Activated CD8-positive, alpha-beta memory T cell treated with anti-CD3 and anti-CD28 coated beads, Interleukin-2, amount 50 U/mL, for 1 hour (primary cell): ENCODE measurements at regions not wholly inside any gene's neighbourhood (a gene's known extent, or its start where the extent isn't known, plus 50 kb on each side); places are given as distances from the start of the nearest gene placed in this dataset.

ENCODE experiments used
- DNase-seq: peaks from one replicate; pipeline ENCODE4 v3.0.0-alpha.2; 2020; ENCODE audit errors: extremely low read depth

DNA sequence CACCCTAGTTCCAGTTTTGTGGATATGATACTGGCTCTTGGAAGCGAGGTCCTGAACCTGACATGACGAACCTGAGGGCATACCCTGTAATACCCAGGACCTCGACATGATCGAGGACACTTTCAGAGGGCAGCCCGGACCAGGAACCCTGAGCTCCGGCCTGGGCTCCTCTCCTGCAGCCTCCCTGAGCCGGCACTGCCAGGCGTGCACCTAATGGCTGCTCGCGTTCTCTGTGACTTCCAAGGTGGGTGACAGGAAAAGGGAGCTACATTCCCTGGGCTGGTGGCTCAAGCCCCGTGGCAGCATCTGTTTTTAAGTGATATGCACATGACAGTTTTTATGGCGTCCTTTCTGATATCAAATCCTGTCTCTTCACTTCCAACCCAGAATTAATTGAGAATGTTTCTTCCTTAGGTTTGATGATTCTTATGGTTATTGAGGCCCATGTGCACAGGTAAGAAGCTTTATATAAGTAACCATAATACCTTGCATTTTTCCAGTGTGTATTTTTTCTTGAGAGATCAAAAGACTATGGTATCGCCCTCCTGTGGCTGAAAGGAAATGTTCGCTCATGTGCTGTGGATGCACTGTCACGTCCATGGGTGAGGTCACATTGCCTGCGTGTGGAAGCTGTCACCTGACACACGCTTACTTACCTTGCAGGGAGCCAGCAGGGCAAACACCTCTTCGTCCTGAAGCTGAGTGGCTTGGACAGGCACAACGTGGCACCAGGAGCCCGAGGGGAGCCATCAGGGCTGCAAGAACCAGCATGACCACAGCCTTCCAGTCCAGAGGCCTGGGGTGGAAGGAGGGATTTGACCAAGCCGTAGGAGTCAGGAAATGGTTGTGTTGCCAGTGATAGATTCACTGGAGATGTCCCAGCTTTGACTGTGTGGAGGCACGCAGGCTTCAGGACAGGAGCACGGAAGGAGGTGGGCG lies 367.4 kb upstream of the MYT1L start:
- no peak for DNase-seq

DNA sequence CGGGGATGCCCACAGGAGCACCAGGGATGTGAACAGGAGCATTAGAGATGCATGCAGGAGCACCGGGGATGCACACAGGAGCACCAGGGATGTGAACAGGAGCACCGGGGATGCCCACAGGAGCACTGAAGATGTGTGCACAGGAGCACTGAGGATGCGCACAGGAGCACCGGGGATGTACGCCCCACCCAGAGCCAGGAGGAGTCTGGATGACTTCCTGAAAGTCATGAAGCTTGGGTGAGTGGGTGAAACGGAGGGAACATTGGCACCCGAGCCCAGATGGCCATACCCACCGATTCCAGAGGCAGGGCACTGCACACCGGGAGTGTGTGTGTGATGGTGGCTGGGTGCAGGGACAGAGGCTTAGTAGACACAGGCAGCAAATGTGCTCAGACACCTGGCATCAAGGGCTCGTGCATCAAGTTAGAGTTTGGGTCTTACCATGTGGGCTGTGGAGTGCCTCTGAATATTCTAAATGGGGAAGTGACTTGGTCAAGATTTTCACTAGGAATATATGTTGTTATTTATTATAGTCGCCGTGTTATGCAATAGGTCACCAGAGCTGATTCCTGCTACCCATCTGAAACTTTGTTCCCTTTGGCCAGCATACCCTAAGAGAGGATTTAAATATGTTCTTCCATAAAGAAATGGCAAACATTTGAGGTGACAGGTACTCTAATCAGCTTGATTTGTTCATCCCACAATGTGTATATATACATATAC lies 365.8 kb upstream of the MYT1L start:
- DNase-seq: no peak

DNA sequence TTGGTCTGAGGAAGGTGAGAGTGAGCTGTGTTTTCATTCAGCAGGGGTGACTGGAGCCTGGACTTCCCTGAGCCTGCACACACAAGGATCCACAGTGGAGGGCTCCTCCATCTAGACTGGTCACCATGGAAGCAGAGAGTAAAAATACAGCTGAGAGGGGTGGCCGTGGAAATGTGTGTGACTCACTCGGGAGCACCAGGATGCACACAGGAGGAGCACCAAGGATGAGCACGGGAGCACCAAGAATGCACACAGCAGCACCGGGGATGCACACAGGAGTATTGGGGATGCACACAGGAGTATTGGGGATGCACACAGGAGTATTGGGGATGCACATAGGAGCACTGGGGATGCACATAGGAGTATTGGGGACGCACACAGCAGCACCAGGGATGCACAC lies 365.2 kb upstream of the MYT1L start:
- DNase-seq: no peak

DNA sequence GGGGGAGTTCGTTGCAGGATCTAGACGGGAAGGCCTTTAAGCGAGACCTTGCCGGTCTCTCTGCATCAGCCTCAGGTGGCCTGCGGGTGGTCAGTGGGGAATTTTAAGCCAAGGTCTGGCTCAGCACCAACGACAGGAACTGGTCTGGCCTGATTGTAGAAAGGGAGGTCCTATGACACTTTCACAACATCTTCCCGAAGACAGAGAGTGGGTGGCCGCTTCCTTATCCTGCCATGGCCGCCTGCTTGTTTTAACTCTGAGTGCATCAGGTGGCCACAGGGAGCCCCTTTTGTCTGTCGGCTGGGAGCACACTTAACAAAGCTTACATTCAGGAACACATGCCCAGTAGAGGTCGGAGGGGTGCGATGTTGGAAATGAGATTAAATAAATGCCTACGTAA lies 363.7 kb upstream of the MYT1L start:
- DNase-seq: no peak

DNA sequence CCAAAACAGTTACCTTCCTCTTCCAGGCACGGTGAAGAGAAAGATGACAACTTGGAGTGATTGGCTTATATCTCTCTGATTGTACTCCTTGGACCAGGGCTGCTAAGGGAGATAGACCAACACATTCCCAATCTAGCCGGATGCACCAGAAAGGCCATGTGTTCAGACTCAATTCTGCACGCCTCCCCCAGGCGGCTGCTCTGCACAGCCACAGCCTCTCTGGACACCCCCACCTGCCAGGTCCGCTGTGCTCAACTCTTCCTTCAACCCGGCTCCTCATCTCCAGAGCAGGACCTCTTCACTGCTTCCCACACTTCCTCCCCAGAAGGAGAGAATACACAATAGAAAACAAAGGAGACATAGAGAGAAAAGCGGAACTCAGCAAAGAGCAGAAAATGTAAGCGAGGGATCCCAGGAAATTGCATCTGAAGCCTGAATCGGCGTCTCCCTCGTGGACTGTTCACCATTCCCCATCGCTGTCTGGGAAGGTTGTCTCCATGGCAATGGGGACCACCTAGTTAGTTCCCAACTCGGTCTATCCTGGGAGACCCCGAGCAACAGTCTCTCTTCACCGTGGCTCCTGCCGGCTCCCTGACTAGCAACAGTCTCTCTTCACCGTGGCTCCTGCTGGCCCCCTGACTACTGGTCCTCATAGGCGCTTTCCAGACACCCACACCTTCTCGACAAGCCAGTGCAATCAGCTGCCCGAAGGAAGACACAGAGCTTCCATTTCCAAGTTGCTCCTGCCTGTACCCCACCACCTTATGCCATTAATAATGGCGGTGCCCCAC lies 361.7 kb upstream of the MYT1L start:
- DNase-seq: no peak

DNA sequence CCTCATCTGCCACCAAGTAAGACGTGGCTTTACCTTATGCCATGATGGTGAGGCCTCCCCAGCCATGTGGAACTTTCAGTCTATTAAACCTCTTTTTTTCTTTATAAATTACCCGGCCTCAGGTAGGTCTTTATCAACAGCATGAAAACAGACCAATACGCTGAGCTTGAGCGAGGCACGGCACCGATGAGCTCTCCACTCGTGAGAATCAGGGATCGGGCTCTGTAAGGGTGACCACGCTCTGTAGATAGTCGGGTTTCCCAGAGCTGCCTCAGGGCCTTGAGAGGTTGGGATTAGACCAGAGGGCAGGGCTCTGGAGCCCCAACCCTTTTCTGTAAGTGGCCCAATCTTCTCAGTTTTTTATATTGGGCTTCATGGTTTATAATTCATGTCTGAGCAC lies 360.3 kb upstream of the MYT1L start:
- no peak for DNase-seq

DNA sequence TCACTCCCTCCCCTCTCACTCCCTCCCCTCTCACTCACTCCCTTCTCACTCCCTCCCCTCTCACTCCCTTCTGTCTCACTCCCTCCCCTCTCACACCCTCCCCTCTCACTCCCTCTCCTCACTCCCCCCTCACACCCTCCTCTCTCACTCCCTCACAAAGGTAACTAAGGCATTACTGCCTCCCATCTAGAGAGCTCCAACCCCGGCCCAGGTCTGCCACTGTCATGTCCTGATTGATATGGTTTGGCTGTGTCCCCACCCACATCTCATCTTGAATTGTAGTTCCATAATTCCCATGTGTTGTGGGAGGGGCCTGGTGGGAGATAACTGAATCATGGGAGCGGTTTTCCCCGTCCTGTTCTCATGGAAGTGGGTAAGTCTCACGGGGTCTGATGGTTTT lies 359.9 kb upstream of the MYT1L start:
- DNase-seq: no peak

DNA sequence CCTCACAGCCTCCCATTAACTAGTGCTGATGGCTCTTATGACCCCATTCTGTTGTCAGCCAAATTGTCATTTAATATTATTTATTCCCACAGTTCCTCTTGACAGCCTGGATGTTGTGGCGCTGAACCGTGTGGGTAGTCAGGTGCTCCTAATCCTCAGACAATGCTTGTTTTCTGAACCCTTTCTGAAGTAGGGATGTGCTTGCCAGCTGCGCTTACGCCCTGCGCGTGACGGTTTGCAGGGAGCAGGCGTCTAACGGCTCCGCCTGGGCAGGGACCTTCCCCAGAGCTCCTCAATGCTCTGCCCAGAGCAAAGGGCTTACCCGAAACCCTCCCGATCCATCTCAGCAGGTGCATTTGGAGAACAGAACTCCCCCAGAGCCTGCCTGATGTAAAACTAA lies 358.2 kb upstream of the MYT1L start:
- no peak for DNase-seq

DNA sequence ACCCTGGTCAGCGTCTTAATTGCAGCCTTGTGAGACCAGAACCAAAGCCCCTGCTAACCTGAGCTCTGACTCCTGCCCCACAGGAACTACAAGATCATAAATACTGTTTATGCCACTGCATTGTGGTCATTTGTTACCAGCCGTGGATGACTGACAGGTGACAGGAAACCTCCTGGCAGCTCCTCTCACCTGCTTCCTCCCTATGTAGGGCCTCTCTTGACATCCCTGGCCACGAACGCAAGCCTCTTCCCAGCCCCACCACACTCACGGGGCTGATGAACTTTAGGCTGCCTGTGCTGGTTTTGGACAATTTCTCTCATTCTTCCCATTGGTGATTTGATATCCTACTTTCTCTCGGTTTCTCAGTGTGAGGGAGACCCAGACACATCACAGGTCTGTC lies 357.2 kb upstream of the MYT1L start:
- DNase-seq: no peak

DNA sequence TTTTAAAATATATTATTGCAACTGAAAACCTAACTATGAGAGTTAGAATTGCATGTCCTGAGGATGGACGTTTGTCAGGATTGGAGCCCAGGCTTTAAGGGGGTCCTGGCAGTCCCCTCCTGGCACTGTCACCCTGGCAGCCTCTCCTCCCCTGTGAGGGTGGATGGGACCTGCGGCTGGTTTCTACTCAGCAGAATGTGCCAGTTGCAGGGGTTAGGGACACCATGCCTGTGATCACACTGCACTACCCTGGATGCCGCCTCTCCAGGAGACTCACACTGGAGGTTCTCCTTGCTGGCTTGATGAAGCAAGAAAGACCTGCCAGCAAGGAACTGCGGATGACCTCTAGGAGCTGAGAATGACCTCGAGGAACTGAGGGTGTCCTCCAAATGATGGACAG lies 356.7 kb upstream of the MYT1L start:
- no peak for DNase-seq

DNA sequence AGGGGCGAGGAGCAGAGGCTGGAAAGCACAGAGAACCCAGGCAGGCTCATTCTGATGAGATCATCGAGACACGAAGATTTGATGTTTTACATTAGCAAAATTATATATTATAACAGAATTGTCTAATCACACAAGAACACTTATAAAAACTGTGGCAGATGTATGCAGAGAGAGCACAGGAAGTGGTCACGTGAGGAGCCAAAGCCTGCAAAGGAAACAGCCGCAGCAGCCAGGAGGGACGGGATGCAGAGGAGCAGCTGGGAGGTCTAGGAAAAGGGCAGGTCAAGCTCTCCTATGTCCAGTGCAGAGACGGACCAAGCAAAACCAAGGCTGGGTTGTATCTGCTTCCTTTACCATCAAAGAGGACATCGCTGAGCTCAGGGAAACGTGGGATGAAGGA lies 355.1 kb upstream of the MYT1L start:
- DNase-seq: no peak

DNA sequence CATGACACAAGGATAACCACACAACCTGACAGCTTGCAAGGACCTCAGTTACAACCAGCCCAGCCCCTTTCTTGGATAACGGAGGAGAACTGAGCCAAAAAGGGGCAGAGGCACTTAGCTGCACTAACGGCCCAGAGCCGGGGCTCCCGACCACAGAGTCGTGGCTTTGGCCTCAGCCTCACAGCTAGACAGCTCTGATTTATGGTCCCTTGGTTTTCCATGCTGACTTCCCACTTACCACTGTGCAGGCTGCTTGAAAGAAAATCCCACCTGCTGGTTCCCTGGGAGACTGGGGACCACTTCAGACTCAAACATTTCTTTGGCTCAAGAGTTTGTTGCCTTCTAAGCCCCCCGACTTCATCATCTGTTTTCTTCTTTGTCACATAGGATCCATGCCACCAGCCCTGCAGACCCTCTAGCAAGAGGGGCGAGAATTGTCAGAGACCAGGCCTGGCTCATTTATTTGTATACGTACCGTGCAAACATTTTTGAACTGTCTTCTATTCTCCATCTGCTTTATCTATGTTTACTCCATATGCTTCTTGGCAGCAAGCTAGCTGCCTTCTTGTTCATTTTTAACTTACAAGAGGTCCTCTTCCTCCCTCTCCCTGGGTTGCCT lies 352.6 kb upstream of the MYT1L start:
- DNase-seq: no peak

DNA sequence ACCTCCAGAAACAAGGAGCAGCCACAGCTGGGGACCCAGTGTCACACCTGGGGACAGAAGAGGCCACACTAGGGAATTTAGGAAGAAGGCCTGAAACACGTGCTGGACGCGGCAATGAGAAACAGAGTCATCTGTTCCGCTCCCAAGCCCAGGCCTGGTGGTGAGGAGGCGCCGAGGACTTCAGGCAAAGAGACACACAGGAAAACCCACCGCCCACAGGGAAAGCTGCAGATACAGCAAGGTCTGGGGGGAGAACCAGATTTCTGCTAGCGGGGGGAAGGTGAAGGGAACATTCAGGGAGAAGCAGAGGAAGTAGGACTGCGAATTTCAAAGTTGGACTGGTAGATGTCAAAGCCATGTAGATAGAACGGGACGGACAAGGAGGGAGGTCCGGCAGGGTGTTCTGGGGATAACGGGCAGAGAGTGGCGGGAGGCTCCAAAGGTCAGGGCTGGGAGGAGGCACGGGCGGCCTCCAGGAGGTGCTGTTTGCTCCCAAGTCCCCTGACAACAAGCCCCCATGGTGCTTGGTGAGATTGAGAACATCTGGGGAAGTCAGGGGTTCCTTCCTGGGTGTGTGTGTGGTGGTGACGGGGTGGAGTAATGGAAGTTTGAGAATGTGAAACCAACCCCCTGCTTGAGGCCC lies 351.7 kb upstream of the MYT1L start:
- DNase-seq: no peak

DNA sequence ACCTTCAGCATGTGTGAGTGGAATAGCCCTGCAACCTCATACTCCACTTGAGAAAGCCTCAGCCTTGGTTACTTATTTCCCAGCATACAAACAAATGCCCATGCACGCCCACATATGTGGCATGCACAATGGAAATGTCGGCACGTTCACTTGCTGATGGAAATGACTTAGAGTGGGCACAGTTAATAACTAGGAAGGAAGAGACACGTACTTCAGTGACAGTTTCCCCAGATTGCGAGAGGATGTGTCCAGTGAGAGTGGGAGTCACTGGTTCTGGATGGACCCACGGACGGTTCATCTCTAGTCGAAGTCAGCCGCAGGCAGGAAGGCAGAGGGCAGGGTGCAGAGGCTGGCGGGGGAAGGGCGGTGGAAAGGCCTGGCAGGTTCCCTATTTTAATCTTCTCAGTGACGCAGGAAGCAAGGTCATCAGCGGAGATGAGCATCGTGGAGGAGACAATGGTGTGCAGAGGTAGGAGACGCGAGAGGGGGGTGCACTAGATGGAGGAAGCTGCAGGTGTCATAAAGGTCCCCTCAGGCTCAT lies 350.7 kb upstream of the MYT1L start:
- no peak for DNase-seq

DNA sequence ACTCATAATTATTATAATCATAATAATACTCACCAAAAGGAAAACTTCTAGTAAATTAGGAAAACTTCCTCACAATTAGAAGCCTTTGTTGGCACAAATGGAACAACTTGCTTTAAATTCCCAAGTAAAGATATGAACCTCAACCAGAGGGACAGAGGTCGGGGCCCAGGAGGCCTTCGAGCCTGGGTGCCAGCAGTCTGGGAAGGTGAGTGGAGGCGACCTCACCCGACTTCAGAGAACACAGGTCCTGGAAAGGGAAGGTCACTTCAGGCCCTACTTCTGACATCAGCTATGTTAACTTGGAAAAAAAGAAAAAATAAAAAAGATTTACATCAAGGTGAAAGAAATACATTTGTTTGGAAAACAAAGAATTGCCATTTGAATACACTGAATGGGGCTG lies 350.0 kb upstream of the MYT1L start:
- no peak for DNase-seq

DNA sequence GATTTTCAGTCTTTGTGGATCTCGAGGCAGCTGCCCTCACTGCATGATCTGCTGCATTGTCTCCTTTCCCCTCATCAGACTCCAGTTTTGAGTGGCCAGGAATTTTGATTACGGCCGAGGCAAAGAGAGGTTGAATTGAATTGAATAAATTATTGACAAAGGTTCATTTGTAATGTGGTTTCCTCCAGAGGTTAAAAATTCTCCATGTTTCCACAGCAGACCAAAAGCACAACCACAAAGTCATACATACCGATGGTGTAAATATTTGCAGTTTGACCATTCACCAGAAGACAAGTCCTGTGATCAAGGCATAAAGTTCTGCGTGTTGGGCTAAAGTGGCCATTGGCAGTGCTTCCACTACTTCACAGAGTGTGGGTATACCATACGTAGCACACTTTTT lies 343.8 kb upstream of the MYT1L start:
- DNase-seq: no peak

DNA sequence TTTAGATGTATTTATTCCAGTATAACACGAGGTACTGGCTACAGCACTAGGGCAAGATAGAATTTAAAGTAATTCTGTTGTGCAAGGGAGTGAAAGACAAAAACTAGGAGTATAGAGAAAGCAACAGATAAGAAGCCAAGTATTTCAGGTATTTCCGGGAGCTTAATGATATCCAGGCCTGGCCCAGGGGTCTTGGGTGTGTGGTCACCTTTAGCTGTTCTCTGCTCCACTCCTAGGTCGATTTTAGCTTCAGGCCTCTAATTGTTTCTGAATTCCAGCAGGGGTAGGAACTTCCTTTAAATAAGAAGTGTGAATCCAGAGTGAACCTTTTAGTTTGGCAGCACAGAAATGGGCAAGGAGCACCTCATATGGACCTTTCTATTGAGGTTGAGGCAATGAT lies 342.3 kb upstream of the MYT1L start:
- DNase-seq: no peak

DNA sequence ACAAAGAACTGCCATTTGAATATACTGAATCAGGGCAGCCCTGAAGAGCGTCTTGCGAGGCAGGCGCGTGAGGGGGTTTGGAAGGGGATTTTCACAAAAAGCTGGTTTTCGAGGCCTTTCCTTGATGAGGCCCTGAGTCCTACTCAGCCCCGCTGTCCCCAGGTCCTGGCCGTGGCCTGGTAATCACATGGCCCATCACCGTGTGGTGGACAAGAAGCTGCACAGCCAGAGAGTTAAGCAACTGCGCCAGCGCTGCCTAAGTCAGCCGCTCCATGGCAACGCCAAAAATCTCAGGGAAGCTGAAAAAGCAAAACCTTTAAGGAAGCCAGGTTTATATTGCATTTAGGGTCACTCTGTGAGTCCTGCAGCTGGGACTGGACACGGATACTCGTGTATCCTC lies 341.2 kb upstream of the MYT1L start:
- DNase-seq: no peak

DNA sequence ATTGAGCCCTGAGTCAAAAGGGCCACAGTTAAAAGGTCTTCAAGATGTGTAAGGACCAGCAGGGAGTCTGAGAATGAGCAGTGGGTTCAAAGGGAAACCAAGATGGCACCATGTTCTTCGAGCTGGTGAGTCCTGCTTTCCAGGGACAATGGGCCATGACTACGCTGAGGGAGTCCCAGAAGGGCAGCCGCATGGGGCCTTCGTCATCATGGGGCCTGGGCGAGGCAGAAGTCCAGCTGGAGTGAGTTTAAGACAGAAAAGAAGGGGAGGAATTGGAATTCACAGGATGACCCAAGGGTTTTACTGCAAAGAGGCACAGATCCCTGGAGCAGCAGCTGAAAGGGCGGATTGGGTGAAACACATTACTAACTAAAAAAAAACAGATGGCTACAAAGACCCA lies 340.8 kb upstream of the MYT1L start:
- DNase-seq: no peak

DNA sequence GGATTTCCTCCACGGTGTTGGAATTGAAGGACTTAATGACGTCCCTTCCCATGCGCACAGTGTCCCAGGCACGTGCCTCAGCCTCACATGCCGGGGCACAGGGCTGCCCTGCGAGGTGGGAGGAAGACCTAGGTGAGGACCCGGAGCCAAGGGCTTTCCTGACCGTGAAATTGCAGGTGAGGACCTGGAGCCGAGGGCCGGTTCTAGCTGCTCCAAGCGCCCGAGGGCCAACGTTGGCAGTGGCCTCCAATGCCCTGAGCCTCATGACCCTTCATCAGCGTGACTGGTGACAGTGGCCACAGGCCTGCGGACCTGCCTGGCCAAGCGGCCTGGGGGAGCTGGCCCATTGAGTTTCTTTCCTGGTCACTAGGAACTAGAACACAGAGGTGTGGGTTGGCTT lies 338.2 kb upstream of the MYT1L start:
- no peak for DNase-seq

DNA sequence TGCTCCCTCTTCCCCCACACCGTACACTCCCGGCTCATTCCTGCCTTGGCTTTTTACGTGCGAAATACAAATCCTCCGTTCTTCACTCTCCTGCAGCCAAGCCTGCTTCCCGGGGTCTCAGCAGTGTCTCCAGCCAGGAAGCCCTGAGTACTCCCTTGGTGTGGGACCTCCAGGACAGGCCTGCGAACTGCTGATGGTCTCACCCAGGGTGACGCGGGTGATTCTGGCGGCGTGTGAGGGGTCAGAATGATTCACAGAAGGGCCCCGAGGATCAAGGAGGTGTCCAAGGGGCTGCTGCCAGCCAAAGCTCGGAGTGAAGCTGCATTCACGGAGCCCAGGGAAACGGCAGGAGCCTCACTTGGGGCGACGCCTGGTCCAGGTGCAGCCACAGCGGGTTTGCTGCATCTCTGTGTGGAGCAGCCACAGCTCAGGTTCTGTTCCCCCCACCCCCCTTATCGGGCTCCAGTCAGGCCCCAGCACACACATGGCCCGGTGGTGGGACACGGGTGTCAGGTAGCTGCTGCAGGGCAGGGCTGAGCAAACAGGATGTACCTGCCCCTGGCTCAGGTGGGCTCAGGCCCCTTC lies 337.7 kb upstream of the MYT1L start:
- DNase-seq: no peak
